Activated naive CD8-positive, alpha-beta T cell (primary cell): ENCODE measurements at regions not wholly inside any gene's neighbourhood (a gene's known extent, or its start where the extent isn't known, plus 50 kb on each side); places are given as distances from the start of the nearest gene placed in this dataset.
"Not testable (repeated sequence)": the region's sequence is repeated elsewhere in the genome, so short reads cannot be mapped to it uniquely, and the experiment has no call there.

Experiments
- H3K27ac Mint-ChIP-seq: one replicate; pipeline ENCODE4 v1.8.0; 2021; ENCODE audit warnings: mixed read lengths
- H3K27me3 Mint-ChIP-seq: one replicate; pipeline ENCODE4 v1.8.0; 2021; ENCODE audit warnings: mixed read lengths
- H3K36me3 Mint-ChIP-seq: one replicate; pipeline ENCODE4 v1.8.0; 2021; ENCODE audit warnings: mixed read lengths
- H3K4me1 Mint-ChIP-seq: one replicate; pipeline ENCODE4 v1.8.0; 2021; ENCODE audit warnings: low read depth, mixed read lengths
- H3K4me3 Mint-ChIP-seq: one replicate; pipeline ENCODE4 v1.8.0; 2021; ENCODE audit warnings: mild to moderate bottlenecking, mixed read lengths
- H3K9me3 Mint-ChIP-seq: one replicate; pipeline ENCODE4 v1.8.0; 2021; ENCODE audit warnings: low read depth, mixed read lengths

GRCh38 chr7:24102988-24103387, 181.0 kb upstream of the NPY start:
- H3K4me1 Mint-ChIP-seq, result no peaks in the 10 kb centered on the region
- H3K27ac Mint-ChIP-seq, result no peak overlapping the region

GRCh38 chr7:24108906-24109376, 175.0 kb upstream of the NPY start:
- Mint-ChIP-seq H3K4me3 (no peak overlapping the region), H3K4me1 (no peaks in the 10 kb centered on the region), H3K27me3 (peaks cover 10% of the 10 kb centered on the region), H3K27ac (no peak overlapping the region), H3K36me3 (no peaks in the 10 kb centered on the region), H3K9me3 (no peaks in the 10 kb centered on the region)

More at GRCh38 chr7:24102988-24103387, 181.0 kb upstream of the NPY start:
- H3K27me3 Mint-ChIP-seq, result peaks cover 6% of the 10 kb centered on the region
- peaks cover 10% of the 10 kb centered on the region for H3K9me3 Mint-ChIP-seq
- H3K36me3 Mint-ChIP-seq, result peaks cover 3% of the 10 kb centered on the region
- no peak overlapping the region for H3K4me3 Mint-ChIP-seq

- Mint-ChIP-seq H3K9me3 (no peaks in the 10 kb centered on the region), H3K4me1 (no peaks in the 10 kb centered on the region), H3K27me3 (peaks cover 10% of the 10 kb centered on the region), H3K36me3 (no peaks in the 10 kb centered on the region), H3K27ac (no peak overlapping the region), H3K4me3 (no peak overlapping the region)
Observed at GRCh38 chr7:24110056-24110455, 173.9 kb upstream of the NPY start.

- H3K4me1 Mint-ChIP-seq, result no peaks in the 10 kb centered on the region
- H3K4me3 Mint-ChIP-seq, result no peak overlapping the region
- no peaks in the 10 kb centered on the region for H3K36me3 Mint-ChIP-seq
- H3K27me3 Mint-ChIP-seq, result peaks cover 3% of the 10 kb centered on the region
- H3K27ac Mint-ChIP-seq, result no peak overlapping the region
- H3K9me3 Mint-ChIP-seq, result no peaks in the 10 kb centered on the region
Observed at GRCh38 chr7:24113506-24113905, 170.5 kb upstream of the NPY start.

- H3K27me3 Mint-ChIP-seq, result peaks cover 3% of the 10 kb centered on the region
- H3K36me3 Mint-ChIP-seq, result no peaks in the 10 kb centered on the region
- no peaks in the 10 kb centered on the region for H3K4me1 Mint-ChIP-seq
- H3K9me3 Mint-ChIP-seq, result no peaks in the 10 kb centered on the region
- no peak overlapping the region for H3K4me3 Mint-ChIP-seq
- H3K27ac Mint-ChIP-seq, result no peak overlapping the region
Observed at GRCh38 chr7:24115661-24116060, 168.3 kb upstream of the NPY start.

- not testable (repeated sequence) for H3K4me1 Mint-ChIP-seq, H3K27me3 Mint-ChIP-seq, H3K9me3 Mint-ChIP-seq, H3K27ac Mint-ChIP-seq, H3K4me3 Mint-ChIP-seq, H3K36me3 Mint-ChIP-seq
Observed at GRCh38 chr7:24117903-24118499, 166.0 kb upstream of the NPY start.

- Mint-ChIP-seq H3K27me3 (no peaks in the 10 kb centered on the region), H3K36me3 (no peaks in the 10 kb centered on the region), H3K4me3 (no peak overlapping the region), H3K9me3 (no peaks in the 10 kb centered on the region), H3K27ac (no peak overlapping the region), H3K4me1 (no peaks in the 10 kb centered on the region)
Observed at GRCh38 chr7:24119852-24120251, 164.1 kb upstream of the NPY start.

GRCh38 chr7:24123076-24123475, 160.9 kb upstream of the NPY start:
- H3K27me3 Mint-ChIP-seq, result no peaks in the 10 kb centered on the region
- no peak overlapping the region for H3K27ac Mint-ChIP-seq
- H3K36me3 Mint-ChIP-seq, result no peaks in the 10 kb centered on the region
- H3K4me3 Mint-ChIP-seq, result no peak overlapping the region
- H3K4me1 Mint-ChIP-seq, result no peaks in the 10 kb centered on the region
- no peaks in the 10 kb centered on the region for H3K9me3 Mint-ChIP-seq

- H3K4me3 Mint-ChIP-seq, result no peak overlapping the region
- H3K36me3 Mint-ChIP-seq, result no peaks in the 10 kb centered on the region
- H3K27me3 Mint-ChIP-seq, result peaks cover 1% of the 10 kb centered on the region
- H3K27ac Mint-ChIP-seq, result no peak overlapping the region
- no peaks in the 10 kb centered on the region for H3K9me3 Mint-ChIP-seq
- no peaks in the 10 kb centered on the region for H3K4me1 Mint-ChIP-seq
Observed at GRCh38 chr7:24125765-24126164, 158.2 kb upstream of the NPY start.

- Mint-ChIP-seq H3K27ac (no peak overlapping the region), H3K4me1 (no peaks in the 10 kb centered on the region), H3K36me3 (no peaks in the 10 kb centered on the region), H3K4me3 (no peak overlapping the region), H3K9me3 (no peaks in the 10 kb centered on the region), H3K27me3 (peaks cover 4% of the 10 kb centered on the region)
Observed at GRCh38 chr7:24127930-24128329, 156.1 kb upstream of the NPY start.

GRCh38 chr7:24129597-24129996, 154.4 kb upstream of the NPY start:
- Mint-ChIP-seq H3K36me3 (no peaks in the 10 kb centered on the region), H3K27ac (no peak overlapping the region), H3K4me3 (no peak overlapping the region), H3K9me3 (no peaks in the 10 kb centered on the region), H3K27me3 (peaks cover 4% of the 10 kb centered on the region), H3K4me1 (peaks cover 7% of the 10 kb centered on the region)

GRCh38 chr7:24130631-24131030, 153.4 kb upstream of the NPY start:
- Mint-ChIP-seq H3K4me1 (peaks cover 12% of the 10 kb centered on the region), H3K36me3 (no peaks in the 10 kb centered on the region), H3K27me3 (peaks cover 8% of the 10 kb centered on the region), H3K27ac (no peak overlapping the region), H3K9me3 (no peaks in the 10 kb centered on the region), H3K4me3 (no peak overlapping the region)

GRCh38 chr7:24133691-24134090, 150.3 kb upstream of the NPY start:
- peaks cover 16% of the 10 kb centered on the region for H3K27me3 Mint-ChIP-seq
- H3K9me3 Mint-ChIP-seq, result no peaks in the 10 kb centered on the region
- no peak overlapping the region for H3K4me3 Mint-ChIP-seq
- no peak overlapping the region for H3K27ac Mint-ChIP-seq
- no peaks in the 10 kb centered on the region for H3K36me3 Mint-ChIP-seq
- H3K4me1 Mint-ChIP-seq, result peaks cover 12% of the 10 kb centered on the region

- peaks cover 12% of the 10 kb centered on the region for H3K4me1 Mint-ChIP-seq
- H3K27ac Mint-ChIP-seq, result no peak overlapping the region
- H3K4me3 Mint-ChIP-seq, result no peak overlapping the region
Observed at GRCh38 chr7:24134535-24134934, 149.5 kb upstream of the NPY start.

GRCh38 chr7:24135003-24135817, 148.8 kb upstream of the NPY start:
- no peak overlapping the region for H3K4me3 Mint-ChIP-seq
- H3K36me3 Mint-ChIP-seq, result no peaks in the 10 kb centered on the region
- no peak overlapping the region for H3K27ac Mint-ChIP-seq
- H3K9me3 Mint-ChIP-seq, result no peaks in the 10 kb centered on the region
- peaks cover 17% of the 10 kb centered on the region for H3K27me3 Mint-ChIP-seq
- peaks cover 12% of the 10 kb centered on the region for H3K4me1 Mint-ChIP-seq

More at GRCh38 chr7:24134535-24134934, 149.5 kb upstream of the NPY start:
- H3K27me3 Mint-ChIP-seq, result peaks cover 16% of the 10 kb centered on the region
- no peaks in the 10 kb centered on the region for H3K9me3 Mint-ChIP-seq
- no peaks in the 10 kb centered on the region for H3K36me3 Mint-ChIP-seq
